ENCODE measurements at regions not wholly inside any gene's neighbourhood (a gene's known extent, or its start where the extent isn't known, plus 50 kb on each side); places are given as distances from the start of the nearest gene placed in this dataset.

- DNase-seq: peak; percentile 45
Measured at GRCh38 chr21:38979271-38980121, 173.8 kb downstream of the ETS2 start.

- DNase-seq: no peak
Measured at GRCh38 chr21:38976900-38977299, 171.2 kb downstream of the ETS2 start.

DNA sequence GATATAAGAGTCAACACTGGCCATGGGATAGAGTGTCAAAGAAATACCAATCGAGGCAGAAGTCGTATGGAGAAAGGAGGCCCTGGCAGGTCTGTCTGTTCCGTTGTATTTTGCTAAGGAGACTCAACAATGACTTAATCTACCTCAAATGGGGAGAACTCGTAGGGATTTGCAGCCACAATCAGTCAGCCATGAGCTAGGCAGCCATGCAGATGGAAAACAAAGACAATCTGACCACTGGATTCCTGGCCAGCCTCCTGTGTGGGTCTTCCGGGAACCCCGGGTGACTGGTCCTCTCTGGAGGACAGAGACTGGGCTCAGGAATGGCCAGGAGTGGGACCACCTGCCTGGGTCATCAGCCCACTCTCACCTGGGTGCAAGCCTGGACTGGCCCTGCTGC, 167.8 kb downstream of the ETS2 start:
- no peak for DNase-seq

GRCh38 chr21:38972078-38972477, 166.3 kb downstream of the ETS2 start:
- DNase-seq: no peak

DNA sequence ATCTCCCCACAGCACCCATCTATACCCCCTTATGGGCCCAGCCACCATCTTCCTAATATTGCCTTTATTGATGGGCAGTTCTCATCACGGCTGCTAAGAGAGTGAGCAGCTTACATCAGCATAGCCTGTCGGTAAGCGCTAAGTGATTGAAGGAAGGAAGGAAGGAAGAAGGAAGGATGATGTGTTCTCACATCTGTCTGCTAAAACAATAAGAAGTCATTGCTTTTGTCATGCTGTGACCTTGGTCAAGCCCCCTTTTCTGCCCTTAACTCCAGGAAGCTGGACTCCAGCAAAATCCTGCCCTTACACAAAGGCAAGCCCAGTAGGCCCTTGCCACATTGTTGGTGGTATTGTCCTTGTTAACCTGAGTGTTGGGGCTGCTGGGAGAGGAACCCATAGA, 165.0 kb downstream of the ETS2 start:
- no peak for DNase-seq

DNA sequence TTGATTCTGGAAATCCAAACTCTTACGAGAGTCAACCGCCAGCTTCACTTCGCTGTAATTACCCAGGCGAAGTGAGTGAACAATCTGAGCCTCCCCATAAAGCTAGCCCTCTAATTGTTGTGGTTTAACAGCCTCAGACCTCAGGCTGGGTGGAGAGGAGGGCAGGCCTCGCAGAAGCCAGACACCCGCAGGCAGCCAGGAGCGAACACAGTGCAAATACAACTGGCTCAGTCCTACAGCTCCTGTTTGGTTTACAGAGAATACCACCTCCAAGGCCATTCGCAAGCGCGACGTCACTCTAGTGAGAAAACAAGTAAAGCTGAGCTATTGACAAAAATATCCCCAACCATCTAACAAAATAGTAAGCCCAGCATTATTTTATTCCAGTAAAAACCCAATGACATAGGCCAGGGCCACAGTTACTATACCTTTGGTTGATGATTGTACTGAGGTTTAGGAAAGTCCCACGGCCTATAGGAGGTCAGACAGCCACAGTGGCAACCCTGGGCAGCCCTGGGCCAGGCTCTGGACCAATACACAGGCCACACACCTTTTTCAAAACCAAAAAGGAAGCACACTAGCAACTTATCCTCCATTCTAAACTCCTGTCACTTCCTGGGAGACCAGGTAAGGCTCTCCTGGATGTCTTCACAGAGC, 163.3 kb downstream of the ETS2 start:
- no peak for DNase-seq

GRCh38 chr21:38965910-38966504, 160.3 kb downstream of the ETS2 start:
- no peak for DNase-seq

DNA sequence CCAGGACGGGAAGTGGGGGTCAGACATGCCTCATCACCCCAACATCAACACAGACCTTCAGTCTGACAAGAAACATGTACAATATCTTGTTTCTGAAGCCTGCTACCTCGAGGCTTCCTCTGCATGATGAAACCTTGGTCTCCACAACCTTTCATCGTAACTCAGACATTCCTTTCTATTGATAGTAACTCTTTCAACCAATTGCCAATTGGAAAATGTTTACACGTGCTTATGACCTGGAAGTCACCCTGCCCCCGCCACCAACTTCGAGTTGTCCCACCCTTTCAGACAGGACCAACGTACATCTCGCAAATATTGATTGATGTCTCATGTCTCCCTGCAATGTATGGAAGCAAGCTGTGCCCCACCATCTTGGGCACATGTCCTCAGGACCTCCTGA, 159.5 kb downstream of the ETS2 start:
- DNase-seq: no peak

- DNase-seq: no peak
Measured at GRCh38 chr21:38963006-38963405, 157.3 kb downstream of the ETS2 start.

DNA sequence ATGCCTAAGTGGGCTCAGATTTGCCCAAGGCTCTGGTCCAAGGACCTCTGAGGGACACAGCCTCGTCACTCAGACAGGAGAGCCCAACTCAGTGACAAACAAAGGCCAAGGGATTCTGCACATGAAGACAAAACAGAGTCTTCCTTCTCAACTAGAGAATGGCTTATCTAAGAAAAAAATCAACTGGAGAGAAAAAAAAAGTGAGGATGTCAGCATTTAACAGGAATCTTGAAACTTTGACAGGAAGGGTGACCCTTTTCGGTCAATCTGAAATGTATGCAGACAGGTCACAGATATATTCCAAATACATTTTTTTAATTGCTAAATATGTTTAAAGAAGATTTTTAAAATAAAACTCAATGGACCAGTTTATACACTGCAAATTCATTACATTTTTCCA, 154.5 kb downstream of the ETS2 start:
- no peak for DNase-seq

DNA sequence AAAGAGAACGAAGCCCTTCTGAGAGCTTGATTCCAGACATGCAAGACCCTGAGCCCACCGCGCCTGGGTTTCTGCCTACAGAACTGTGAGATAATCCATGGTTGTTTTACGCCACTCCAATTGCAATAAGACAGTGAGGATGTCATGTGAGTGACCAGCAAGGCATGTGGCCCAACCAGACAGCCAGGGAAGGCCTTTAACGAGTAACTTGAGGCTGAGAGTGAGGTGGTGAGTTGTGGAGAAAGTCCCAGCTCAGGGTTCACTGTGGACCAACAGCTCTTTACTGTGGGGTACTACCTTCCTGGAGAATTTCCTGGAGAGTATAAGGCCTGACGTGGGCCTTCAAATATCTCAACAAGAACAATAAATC, 153.9 kb downstream of the ETS2 start:
- DNase-seq: no peak

GRCh38 chr21:38958940-38959691, 153.4 kb downstream of the ETS2 start:
- peak; percentile 55 for DNase-seq

DNA sequence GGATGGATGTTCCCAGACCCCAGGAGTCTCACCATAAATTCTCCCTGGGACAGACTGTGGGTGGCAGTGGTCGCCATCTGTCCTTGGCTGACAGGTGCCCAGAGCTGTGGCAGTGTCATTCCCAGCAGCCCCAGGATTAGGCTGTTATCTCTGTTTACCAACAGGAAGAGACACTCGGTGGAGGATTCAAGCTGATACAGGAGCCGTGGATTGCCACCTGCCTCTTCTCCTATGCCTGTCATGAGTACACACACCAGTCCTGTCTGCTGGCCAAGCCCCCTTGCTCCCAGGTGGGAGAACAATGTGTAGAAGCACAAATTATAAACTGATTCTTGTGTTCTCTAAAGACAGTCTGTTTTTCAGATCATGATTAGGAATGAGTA, 152.6 kb downstream of the ETS2 start:
- no peak for DNase-seq

- DNase-seq: no peak
Measured at GRCh38 chr21:38957575-38958322, 152.0 kb downstream of the ETS2 start.

- no peak for DNase-seq
Measured at GRCh38 chr21:38956856-38957571, 151.3 kb downstream of the ETS2 start.

GRCh38 chr21:38956521-38956855, 150.8 kb downstream of the ETS2 start:
- DNase-seq: no peak

DNA sequence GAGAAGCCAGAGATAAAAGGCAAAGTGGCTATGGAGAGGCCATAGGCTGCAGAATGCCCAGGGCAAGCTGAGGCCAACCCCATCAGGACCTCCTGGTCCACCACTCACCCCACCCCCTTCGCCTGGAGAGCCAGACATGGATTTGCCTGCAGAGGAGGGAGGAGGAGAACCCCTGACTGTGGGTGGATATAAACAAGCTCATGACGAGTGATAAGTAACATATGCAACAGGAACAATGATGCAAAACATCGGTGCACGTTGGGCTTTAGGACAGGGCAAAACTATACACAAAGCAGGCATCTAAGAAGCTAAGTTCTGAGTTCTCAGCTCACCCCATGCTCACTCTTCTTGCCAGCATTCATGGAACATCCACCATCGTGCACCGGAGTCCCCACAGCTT, 150.3 kb downstream of the ETS2 start:
- DNase-seq: no peak

- no peak for DNase-seq
Measured at GRCh38 chr21:38955495-38955894, 149.8 kb downstream of the ETS2 start.

DNA sequence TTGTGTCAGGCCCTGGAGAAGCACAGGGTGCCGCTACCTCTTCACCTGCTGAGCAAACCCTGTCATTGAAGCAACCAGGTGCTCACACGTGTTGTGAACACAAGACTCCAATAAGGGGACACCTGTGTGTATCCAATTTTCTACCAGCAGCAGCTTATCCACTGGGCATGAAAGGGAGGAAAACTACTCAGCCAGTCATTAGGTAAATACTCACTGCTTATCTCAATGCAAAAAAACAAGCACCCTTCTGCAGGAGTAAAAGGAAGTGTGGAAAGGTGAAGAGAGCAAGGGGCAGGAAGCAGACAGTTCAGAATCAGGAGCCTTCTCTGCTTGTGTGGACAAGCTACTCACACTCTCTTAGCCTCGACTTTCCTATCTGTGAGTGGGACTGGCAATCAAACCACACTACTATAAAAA, 148.9 kb downstream of the ETS2 start:
- no peak for DNase-seq

- DNase-seq: no peak
Measured at GRCh38 chr21:38953516-38953915, 147.8 kb downstream of the ETS2 start.

- no peak for DNase-seq
Measured at GRCh38 chr21:38952890-38953289, 147.2 kb downstream of the ETS2 start.

DNA sequence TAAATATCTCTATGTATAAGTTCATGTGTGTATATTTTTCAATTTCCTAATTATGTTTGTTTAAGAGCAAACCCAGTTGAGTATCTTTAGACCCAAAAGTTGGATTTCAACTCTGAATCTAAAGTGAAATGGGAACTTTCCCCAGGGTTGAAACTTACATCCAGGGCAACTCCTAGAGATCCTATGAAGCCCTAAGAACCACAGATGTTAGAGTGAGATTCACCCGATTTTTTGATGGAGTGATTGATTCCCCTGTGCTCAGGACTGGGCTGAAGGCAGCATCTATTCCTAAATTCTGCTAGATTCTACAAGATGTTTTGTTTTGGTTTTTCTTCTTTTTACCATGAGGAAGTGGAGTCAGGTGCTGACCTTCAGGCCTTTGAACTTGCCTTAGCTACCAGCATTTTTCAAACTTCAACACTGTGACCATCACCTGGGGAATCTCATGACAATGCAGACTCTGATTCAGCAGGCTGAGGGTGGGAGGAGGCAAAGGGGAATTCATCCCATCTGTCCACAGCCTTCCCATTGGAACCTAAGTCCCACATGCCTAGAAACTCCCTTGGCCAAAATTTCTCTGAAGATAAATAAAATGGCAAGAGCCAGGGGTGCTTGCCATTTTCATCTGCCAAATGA, 145.5 kb downstream of the ETS2 start:
- DNase-seq: no peak
